Heart right ventricle (tissue), 16 donors: ENCODE measurements at regions not wholly inside any gene's neighbourhood (a gene's known extent, or its start where the extent isn't known, plus 50 kb on each side); places are given as distances from the start of the nearest gene placed in this dataset.

Source experiments
- ATAC-seq, 8 donors: fragments of 200-7000 bp; cut with Tn5 transposase; one replicate each; pipeline ENCODE4 v1.9.1; 2020; ENCODE audit warnings: mild to moderate bottlenecking in 8 of 8, moderate library complexity in 8 of 8, moderate number of reproducible peaks in 1 of 8
- DNase-seq, 2 donors: peaks; one replicate each; pipeline ENCODE4 v3.0.0-alpha.2; 2020
- H3K27ac ChIP-seq, 10 donors: fragments of 200-600 bp; sonication (generic) in 2 of 10; one replicate each; pipeline versions ENCODE4 v1.5.0 to v1.8.0; 2020 to 2022; ENCODE audit warnings: mild to moderate bottlenecking in 3 of 10
- H3K27me3 ChIP-seq, 7 donors: fragments of 200-600 bp; one replicate each; pipeline ENCODE4 v1.8.0; 2021 to 2022; ENCODE audit warnings: mild to moderate bottlenecking in 2 of 7
- H3K36me3 ChIP-seq, 9 donors: fragments of 200-600 bp; sonication (generic) in 1 of 9; one replicate each; pipeline versions ENCODE4 v1.5.0 to v1.8.0; 2020 to 2022; ENCODE audit warnings: mild to moderate bottlenecking in 2 of 9
- H3K4me1 ChIP-seq, 9 donors: fragments of 200-600 bp; sonication (generic) in 1 of 9; one replicate each; pipeline versions ENCODE4 v1.5.0 to v1.8.0; 2020 to 2022; ENCODE audit warnings: mild to moderate bottlenecking in 4 of 9
- H3K4me3 ChIP-seq, 10 donors: fragments of 200-600 bp; sonication (generic) in 2 of 10; one replicate each; pipeline versions ENCODE4 v1.5.0 to v1.8.0; 2020 to 2022; ENCODE audit warnings: mild to moderate bottlenecking in 7 of 10, moderate library complexity in 2 of 10
- H3K9me3 ChIP-seq, 11 donors: fragments of 200-600 bp in 10 of 11; sonication (generic) in 2 of 11; one replicate each; pipeline versions ENCODE4 v1.5.0 to v1.8.0; 2013 to 2022; ENCODE audit warnings: mild to moderate bottlenecking in 2 of 11, control low read depth in 1 of 11, moderate library complexity in 1 of 11
- CTCF ChIP-seq, 9 donors: fragments of 200-600 bp; sonication (generic) in 2 of 9; IDR thresholded peaks; one replicate each; pipeline versions ENCODE4 v1.5.0 to v1.8.0; 2021 to 2022; ENCODE audit warnings: antibody characterized with exemption in 9 of 9, mild to moderate bottlenecking in 5 of 9, moderate library complexity in 1 of 9
- WGBS, 2 donors: extraction: QIAGEN DNeasy Blood & Tissue Kit; methylation state at CpG; one replicate each; pipeline ENCODE4 v1.1.7; 2013; ENCODE audit warnings: inconsistent platforms in 1 of 2; 5-methylcytosine and 5-hydroxymethylcytosine counted together
- intact Hi-C, 10 donors: fragments of 100-400 bp; cut with DNase I; formaldehyde crosslinking; loops; one replicate each; pipeline versions ENCODE4 v1.11.1 to v1.14.2; 2022
- donor health status: Arrhythmogenic right ventricular cardiomyopathy.
- donor health status: ischemic (EF 13 %, LVEDD 7.1; RV severe dilation, severe dysfunction).
- donor health status: healthy with polysubstance abuse.
- donor health status: DM: no; HTN: yes; CAD: no.
- donor health status: DM: no; HTN: no; CAD: no.
- donor health status: ischemic (EF 25% LVEDD 6.9; RV normal size, moderate dysfunction).
- donor health status: ischemic (EF 25% LVEDD 5.7; RV mildly dilated, moderate dysfunction).
- donor health status: healthy.
- donor health status: DM: yes; HTN: yes; CAD: no.
- donor health status: Ischemic cardiomyopathy.
- donor health status: ischemic (EF 35%, LVEDD 5.7; RV mildly dilated, moderate dysfunction).
- donor health status: nonischemic (EF 11% LVEDD 7.7; RV severe dilation, severe dysfunction).
- donor health status: DM: yes; HTN: yes; CAD: no.
- donor health status: PGD.
- donor health status: ischemic (EF 29% LVEDD 5.4; RV normal size, mild dysfunction).
- donor health status: nonischemic (EF 23%, LVEDD 6.1; RV moderate dilation, normal function).

- no peaks in the 10 kb centered on the region for H3K36me3 ChIP-seq
- intact Hi-C loops = no loop called here
- no peaks in the 10 kb centered on the region for H3K27me3 ChIP-seq
- H3K4me3 ChIP-seq = no peak overlapping the region
- WGBS, 2 donors = 83 to 89% methylated on average over 5 of the region's 5 CpGs
- DNase-seq = no peak
- no peak for TF ChIP-seq CTCF (IDR thresholded peaks at IDR 0.05)
- H3K4me1 ChIP-seq = peaks cover 0 to 6% (median 0%) of the 10 kb centered on the region in 9 donors
- H3K27ac ChIP-seq = no peak overlapping the region
- H3K9me3 ChIP-seq = no peaks in the 10 kb centered on the region
- no peak for ATAC-seq
Observed at GRCh38 chr6:134397676-134398075, 79.8 kb upstream of the SGK1 start.

- intact Hi-C loops = no loop called here
- TF ChIP-seq CTCF (IDR thresholded peaks at IDR 0.05) = no peak
- Histone ChIP-seq H3K4me3 (no peak overlapping the region), H3K4me1 (no peaks in the 10 kb centered on the region), H3K27ac (no peak overlapping the region), H3K36me3 (no peaks in the 10 kb centered on the region), H3K27me3 (no peaks in the 10 kb centered on the region), H3K9me3 (no peaks in the 10 kb centered on the region)
- ATAC-seq (no peak), DNase-seq (no peak)
- 84 to 96% methylated on average over 1 of the region's 1 CpG for whole genome bisulfite sequencing, 2 donors
Observed at GRCh38 chr6:134394905-134395304, 77.0 kb upstream of the SGK1 start.

GRCh38 chr6:134394208-134394607 is 76.3 kb upstream of the SGK1 start:
- Histone ChIP-seq H3K36me3 (no peaks in the 10 kb centered on the region), H3K4me1 (no peaks in the 10 kb centered on the region), H3K9me3 (no peaks in the 10 kb centered on the region), H3K27ac (no peak overlapping the region), H3K4me3 (no peak overlapping the region), H3K27me3 (no peaks in the 10 kb centered on the region)
- 92 to 95% methylated on average over 1 of the region's 1 CpG for WGBS, 2 donors
- ATAC-seq (no peak), DNase-seq (no peak)
- no peak for TF ChIP-seq CTCF (IDR thresholded peaks at IDR 0.05)
- intact Hi-C loops = no loop called here

- Histone ChIP-seq H3K27me3 (no peaks in the 10 kb centered on the region), H3K9me3 (peaks cover 0 to 4% (median 0%) of the 10 kb centered on the region in 11 donors), H3K36me3 (no peaks in the 10 kb centered on the region), H3K27ac (no peak overlapping the region), H3K4me3 (no peak overlapping the region), H3K4me1 (no peaks in the 10 kb centered on the region)
- ATAC-seq (no peak), DNase-seq (no peak)
- no peak for TF ChIP-seq CTCF (IDR thresholded peaks at IDR 0.05)
- intact Hi-C loops = no loop called here
- 65 to 76% methylated on average over 1 of the region's 1 CpG for WGBS, 2 donors
Observed at GRCh38 chr6:134391205-134391604, 73.3 kb upstream of the SGK1 start.

- intact Hi-C loops = no loop called here
- TF ChIP-seq CTCF (IDR thresholded peaks at IDR 0.05) = no peak
Observed at GRCh38 chr6:134389658-134390057, 71.7 kb upstream of the SGK1 start.

More at GRCh38 chr6:134389658-134390057, 71.7 kb upstream of the SGK1 start:
- Histone ChIP-seq H3K36me3 (no peaks in the 10 kb centered on the region), H3K4me3 (no peak overlapping the region), H3K27me3 (no peaks in the 10 kb centered on the region), H3K27ac (no peak overlapping the region), H3K9me3 (peaks cover 0 to 5% (median 0%) of the 10 kb centered on the region in 11 donors), H3K4me1 (no peaks in the 10 kb centered on the region)
- ATAC-seq = no peak
- 89 to 91% methylated on average over 3 of the region's 3 CpGs for WGBS, 2 donors
- DNase-seq = no peak
